ENCODE measurements at regions not wholly inside any gene's neighbourhood (a gene's known extent, or its start where the extent isn't known, plus 50 kb on each side); places are given as distances from the start of the nearest gene placed in this dataset.

DNA sequence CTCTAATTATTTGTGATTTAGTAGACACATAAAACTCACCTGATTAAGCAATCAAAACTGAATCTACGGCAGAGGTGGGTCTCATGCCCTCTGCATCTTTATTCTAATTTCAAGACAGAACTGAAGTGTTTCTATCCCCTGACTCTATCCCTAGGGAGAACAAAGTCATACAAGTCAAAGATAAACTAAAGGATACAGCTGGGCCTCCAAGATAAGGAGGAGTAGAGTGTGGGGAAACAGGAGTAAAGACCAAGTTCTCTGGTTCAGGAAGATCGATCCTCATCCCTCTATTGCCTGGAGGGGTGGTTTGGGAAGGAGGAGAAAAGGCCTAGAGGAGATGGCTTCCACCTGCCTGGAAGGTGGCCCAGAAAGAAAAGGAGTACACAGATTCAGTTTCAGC, 58.7 kb upstream of the BBX start:
- H2BK20ac ChIP-seq (ENCODE audit: low read depth, low read length), result no peak overlapping the region
- no peak overlapping the region for H4K91ac ChIP-seq (ENCODE audit: insufficient read depth, low read depth, low read length)
- POLR2A ChIA-PET (ENCODE audit: unreplicated experiment), result no interaction called here
- TF ChIP-seq CHD1 (IDR thresholded peaks at IDR 0.05; ENCODE audit: low read depth, low read length) (no peak), POLR2A (IDR thresholded peaks at IDR 0.05; ENCODE audit: low read depth, low read length) (no peak), MXI1 (IDR thresholded peaks at IDR 0.05; ENCODE audit: borderline replicate concordance, low read depth, low read length) (no peak), SMC3 (IDR thresholded peaks at IDR 0.05; ENCODE audit: low read depth, low read length) (no peak), RAD21 (IDR thresholded peaks at IDR 0.05; ENCODE audit: low read length) (no peak), RCOR1 (IDR thresholded peaks at IDR 0.05; ENCODE audit: insufficient replicate concordance, low read length) (no peak), MAFK (IDR thresholded peaks at IDR 0.05; ENCODE audit: low read depth, low read length) (no peak), CEBPB (IDR thresholded peaks at IDR 0.05; ENCODE audit: low read depth, low read length) (no peak), MAZ (IDR thresholded peaks at IDR 0.05; ENCODE audit: borderline replicate concordance, low read depth, low read length) (no peak), RFX5 (IDR thresholded peaks at IDR 0.05; ENCODE audit: low read depth, low read length) (no peak), FOS (IDR thresholded peaks at IDR 0.05; ENCODE audit: low read depth, low read length) (no peak), NFE2L2 (IDR thresholded peaks at IDR 0.05; ENCODE audit: low read depth, low read length) (no peak), BHLHE40 (IDR thresholded peaks at IDR 0.05; ENCODE audit: low read depth, low read length) (no peak)
- TF ChIP-seq, protein P1, sequence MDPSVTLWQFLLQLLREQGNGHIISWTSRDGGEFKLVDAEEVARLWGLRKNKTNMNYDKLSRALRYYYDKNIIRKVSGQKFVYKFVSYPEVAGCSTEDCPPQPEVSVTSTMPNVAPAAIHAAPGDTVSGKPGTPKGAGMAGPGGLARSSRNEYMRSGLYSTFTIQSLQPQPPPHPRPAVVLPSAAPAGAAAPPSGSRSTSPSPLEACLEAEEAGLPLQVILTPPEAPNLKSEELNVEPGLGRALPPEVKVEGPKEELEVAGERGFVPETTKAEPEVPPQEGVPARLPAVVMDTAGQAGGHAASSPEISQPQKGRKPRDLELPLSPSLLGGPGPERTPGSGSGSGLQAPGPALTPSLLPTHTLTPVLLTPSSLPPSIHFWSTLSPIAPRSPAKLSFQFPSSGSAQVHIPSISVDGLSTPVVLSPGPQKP (IDR thresholded peaks at IDR 0.05; ENCODE audit: borderline replicate concordance, low read depth, low read length), result no peak
- TF ChIP-seq, protein P2, sequence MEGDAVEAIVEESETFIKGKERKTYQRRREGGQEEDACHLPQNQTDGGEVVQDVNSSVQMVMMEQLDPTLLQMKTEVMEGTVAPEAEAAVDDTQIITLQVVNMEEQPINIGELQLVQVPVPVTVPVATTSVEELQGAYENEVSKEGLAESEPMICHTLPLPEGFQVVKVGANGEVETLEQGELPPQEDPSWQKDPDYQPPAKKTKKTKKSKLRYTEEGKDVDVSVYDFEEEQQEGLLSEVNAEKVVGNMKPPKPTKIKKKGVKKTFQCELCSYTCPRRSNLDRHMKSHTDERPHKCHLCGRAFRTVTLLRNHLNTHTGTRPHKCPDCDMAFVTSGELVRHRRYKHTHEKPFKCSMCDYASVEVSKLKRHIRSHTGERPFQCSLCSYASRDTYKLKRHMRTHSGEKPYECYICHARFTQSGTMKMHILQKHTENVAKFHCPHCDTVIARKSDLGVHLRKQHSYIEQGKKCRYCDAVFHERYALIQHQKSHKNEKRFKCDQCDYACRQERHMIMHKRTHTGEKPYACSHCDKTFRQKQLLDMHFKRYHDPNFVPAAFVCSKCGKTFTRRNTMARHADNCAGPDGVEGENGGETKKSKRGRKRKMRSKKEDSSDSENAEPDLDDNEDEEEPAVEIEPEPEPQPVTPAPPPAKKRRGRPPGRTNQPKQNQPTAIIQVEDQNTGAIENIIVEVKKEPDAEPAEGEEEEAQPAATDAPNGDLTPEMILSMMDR (conservative IDR thresholded peaks at IDR 0.05; ENCODE audit: low read depth, low read length), result no peak
- TF ChIP-seq, protein P3, sequence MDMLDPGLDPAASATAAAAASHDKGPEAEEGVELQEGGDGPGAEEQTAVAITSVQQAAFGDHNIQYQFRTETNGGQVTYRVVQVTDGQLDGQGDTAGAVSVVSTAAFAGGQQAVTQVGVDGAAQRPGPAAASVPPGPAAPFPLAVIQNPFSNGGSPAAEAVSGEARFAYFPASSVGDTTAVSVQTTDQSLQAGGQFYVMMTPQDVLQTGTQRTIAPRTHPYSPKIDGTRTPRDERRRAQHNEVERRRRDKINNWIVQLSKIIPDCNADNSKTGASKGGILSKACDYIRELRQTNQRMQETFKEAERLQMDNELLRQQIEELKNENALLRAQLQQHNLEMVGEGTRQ (IDR thresholded peaks at IDR 0.05; ENCODE audit: low read depth, low read length), result no peak
- in situ Hi-C loops (cut with MboI; ENCODE audit: low sequenced_read_pairs), result no loop called here
- H2AK9ac ChIP-seq (replicated peaks; ENCODE audit: low read depth, low read length, poor library complexity), result no peak overlapping the region
- no peak overlapping the region for H2AK5ac ChIP-seq (ENCODE audit: low read depth, low read length)
- no peaks in the 10 kb centered on the region for H4K20me1 ChIP-seq (ENCODE audit: insufficient read depth, low read length)
- no peaks in the 10 kb centered on the region for H3K79me1 ChIP-seq (ENCODE audit: low read depth in 1 of 2, low read length in 2 of 2)
- no peak overlapping the region for H2BK5ac ChIP-seq (ENCODE audit: low read depth, low read length, poor library complexity, severe bottlenecking)
- DNase-seq (no peak), ATAC-seq (ENCODE audit: low read depth) (no peak)
- H3K27ac ChIP-seq (ENCODE audit: insufficient read depth, low read length), result no peak overlapping the region
- H3K4me2 ChIP-seq (ENCODE audit: low read depth, low read length), result no peak overlapping the region
- WGBS, 2 experiments (ENCODE audit: extremely low coverage in 2 of 2, insufficient read length in 1 of 2), result 20% methylated on average over 1 of the region's 2 CpGs; no CpG with 5 or more reads in 1 of the 2 experiments
- H3K23ac ChIP-seq (ENCODE audit: low read depth, low read length), result no peak overlapping the region
- H3K56ac ChIP-seq (ENCODE audit: extremely low read depth, insufficient read depth, low read length), result no peak overlapping the region
- dilution Hi-C loops (cut with HindIII; ENCODE audit: low sequenced_read_pairs, unreplicated experiment), result no loop called here
- H3K4ac ChIP-seq (ENCODE audit: low read depth, low read length), result no peak overlapping the region
- no peaks in the 10 kb centered on the region; the same call in 1 of the 2 replicates for H3K27me3 ChIP-seq (ENCODE audit: control insufficient read depth, insufficient read depth, low read length)
- intact Hi-C loops (cut with micrococcal nuclease), result no loop called here
- H2BK120ac ChIP-seq (ENCODE audit: low read depth, low read length), result no peak overlapping the region
- H4K5ac ChIP-seq (ENCODE audit: low read depth, low read length), result no peak overlapping the region
- no peak overlapping the region for H3K14ac ChIP-seq (replicated peaks; ENCODE audit: low read depth, low read length)
- H3K36me3 ChIP-seq (ENCODE audit: control insufficient read depth, insufficient read depth, low read length), result no peaks in the 10 kb centered on the region
- H3K9ac ChIP-seq (ENCODE audit: low read depth, low read length), result no peak overlapping the region
- H4K8ac ChIP-seq (ENCODE audit: low read depth in 2 of 2, low read length in 2 of 2), result no peak overlapping the region
- no peaks in the 10 kb centered on the region for H3K9me1 ChIP-seq (ENCODE audit: insufficient read depth, low read length)
- H3K4me3 ChIP-seq (ENCODE audit: insufficient read depth, low read depth, low read length), result no peak overlapping the region
- no peak overlapping the region for H2BK15ac ChIP-seq (ENCODE audit: low read depth, low read length)
- CTCF ChIA-PET, result no interaction called here
- H3K9me3 ChIP-seq (ENCODE audit: control insufficient read depth, insufficient read depth, low read length), result no peaks in the 10 kb centered on the region
- no peak overlapping the region for H2AFZ ChIP-seq (replicated peaks; ENCODE audit: low read length, poor library complexity)
- no peaks in the 10 kb centered on the region for H3K4me1 ChIP-seq (ENCODE audit: control insufficient read depth, insufficient read depth, low read length)
- no TSS peak for BruUV-seq (replicated peaks)
- no peak overlapping the region for H3K18ac ChIP-seq (ENCODE audit: low read depth, low read length)

All from IMR-90 (cell line).